ENCODE measurements at regions not wholly inside any gene's neighbourhood (a gene's known extent, or its start where the extent isn't known, plus 50 kb on each side); places are given as distances from the start of the nearest gene placed in this dataset.
A peak's percentile ranks its signal among the peaks of the same experiment; 100 is the strongest.

GRCh38 chr2:217626926-217627325 lies 375.9 kb downstream of the TNS1 start:
- no peak for DNase-seq (ENCODE audit: low spot score)

GRCh38 chr2:217625557-217626169 lies 377.1 kb downstream of the TNS1 start:
- no peak for DNase-seq (ENCODE audit: low spot score)

DNA sequence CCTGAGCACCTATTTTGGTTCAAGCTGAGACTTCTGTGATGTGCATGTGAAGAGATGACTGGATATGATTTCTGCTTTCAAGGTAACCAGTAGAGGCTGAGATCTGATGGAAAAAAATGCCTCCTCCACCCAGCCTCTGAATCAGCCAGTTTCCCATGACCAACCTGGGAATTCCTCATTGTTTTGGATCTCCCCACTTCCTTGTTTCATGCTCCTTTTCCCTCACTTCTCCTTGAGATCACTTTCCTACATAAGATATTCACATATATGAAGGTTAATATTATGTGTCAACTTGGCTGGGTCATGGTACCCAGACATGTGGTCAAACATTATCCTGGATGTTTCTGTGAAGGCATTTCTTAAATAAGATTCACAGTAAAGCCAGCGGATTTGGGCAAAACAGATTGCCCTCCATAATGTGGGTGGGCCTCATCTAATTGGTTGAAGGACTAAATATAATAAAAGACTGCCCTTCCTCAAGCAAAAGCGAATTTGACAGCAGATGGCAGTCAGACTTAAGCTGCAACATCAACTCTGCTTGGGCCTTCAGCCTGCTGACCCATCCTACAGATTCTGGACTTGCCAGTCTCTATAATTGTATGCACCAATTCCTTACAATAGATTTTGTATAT lies 379.4 kb downstream of the TNS1 start:
- DNase-seq (ENCODE audit: low spot score): no peak

DNA sequence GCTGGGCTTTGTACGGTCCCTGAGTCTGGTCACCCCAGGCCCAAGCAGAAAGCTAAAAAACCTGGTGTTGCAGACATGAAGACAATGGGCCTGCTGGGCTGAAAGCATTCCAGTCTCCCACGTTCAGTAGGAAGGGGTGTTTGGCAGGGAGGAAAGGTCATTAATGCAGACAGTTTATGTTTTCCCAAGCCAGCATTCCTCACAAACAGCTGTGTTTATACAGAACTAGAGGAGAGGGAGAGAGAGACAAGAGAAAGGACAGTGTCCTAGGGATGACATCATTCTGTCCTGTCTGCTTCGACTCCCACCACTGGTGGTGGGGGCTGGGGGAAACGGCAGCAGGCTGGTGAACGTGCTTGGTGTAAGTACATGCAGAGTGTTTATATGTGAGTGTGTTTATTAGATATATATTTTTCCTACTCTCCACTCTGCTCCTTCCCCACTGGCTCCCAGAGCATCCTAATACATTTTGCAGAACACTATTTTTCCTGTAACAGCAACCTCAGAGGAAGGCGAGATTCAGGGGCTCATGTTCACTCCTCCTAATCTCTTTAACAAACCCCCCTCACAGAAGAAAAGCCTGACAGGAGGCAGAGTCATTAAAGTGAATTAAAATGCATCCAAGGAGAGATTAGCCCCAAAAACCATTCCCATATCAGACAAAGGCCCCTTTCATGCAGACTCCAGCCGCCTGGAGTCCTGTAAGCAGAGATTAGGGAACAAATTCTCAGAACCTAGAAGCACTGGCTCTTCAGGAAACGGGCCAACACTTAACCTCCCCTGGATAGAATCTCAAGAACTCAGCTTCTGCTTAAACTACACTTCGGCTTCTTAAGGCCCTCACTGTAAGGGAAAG lies 380.4 kb downstream of the TNS1 start:
- DNase-seq (ENCODE audit: low spot score): no peak

GRCh38 chr2:217621391-217621801 lies 381.4 kb downstream of the TNS1 start:
- DNase-seq (ENCODE audit: low spot score): no peak

- no peak for DNase-seq (ENCODE audit: low spot score)
Observed at GRCh38 chr2:217618744-217619143, 384.1 kb downstream of the TNS1 start.

DNA sequence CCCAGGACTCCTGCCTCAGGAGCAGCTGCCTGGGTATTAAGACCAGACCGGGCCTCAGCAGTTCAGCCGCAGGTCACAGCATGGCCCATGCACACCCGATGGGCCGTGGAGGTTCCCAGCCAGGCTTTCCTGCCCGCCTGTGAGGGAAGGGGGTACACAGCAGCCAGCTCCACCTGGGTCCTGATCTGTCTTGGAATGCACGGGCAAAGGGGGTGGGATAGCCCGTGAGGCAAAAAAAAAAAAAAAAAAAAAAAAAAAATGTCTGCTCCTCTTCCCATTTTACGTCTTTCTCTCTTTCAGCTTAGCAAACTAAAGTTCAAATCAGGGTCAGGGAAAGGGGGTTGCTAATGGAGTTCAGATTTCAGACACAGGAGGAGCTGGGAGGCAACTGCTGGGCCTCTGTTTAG lies 385.2 kb downstream of the TNS1 start:
- no peak for DNase-seq (ENCODE audit: low spot score)

DNA sequence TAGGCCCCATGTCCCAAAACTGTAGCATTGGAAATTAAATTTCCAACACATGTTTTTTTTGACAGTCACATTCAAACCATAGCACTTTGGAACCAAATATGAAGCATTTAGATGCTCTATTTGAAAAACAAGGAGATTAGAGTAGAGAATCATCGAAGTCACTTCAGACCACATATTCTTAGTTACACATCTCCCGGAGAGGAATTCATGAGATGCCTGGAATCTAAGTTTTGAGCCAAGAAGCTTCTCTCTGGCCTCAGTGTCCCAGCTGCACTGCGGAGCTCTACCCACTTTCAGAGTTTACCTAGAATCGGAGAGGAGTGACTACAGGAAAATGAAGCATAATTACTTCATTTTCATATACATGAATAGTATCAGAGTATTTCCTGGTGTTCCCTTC lies 385.9 kb downstream of the TNS1 start:
- DNase-seq (ENCODE audit: low spot score): no peak

GRCh38 chr2:217615171-217615570 lies 387.6 kb downstream of the TNS1 start:
- DNase-seq (ENCODE audit: low spot score): no peak

DNA sequence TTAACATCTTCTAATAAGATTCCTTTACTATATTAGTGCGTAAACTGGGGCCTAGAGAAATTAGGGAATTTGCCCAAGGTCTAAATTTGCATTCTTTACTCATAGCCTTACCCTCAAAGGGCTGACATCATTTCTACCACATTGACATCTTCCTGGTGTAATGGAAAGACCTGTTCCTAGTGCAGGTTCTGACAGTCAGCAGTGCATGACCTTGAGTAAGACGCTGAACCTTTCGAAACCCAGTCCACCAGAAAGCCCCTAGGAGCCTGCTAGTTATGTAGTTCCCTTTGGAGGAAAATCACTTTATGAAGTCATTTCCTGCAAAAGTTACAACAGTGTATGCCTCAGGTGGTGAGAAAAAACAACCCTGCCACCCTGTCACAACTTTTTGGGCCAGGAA lies 388.3 kb downstream of the TNS1 start:
- DNase-seq (ENCODE audit: low spot score): no peak

GRCh38 chr2:217614096-217614495 lies 388.7 kb downstream of the TNS1 start:
- DNase-seq (ENCODE audit: low spot score): no peak

GRCh38 chr2:217612920-217613319 lies 389.9 kb downstream of the TNS1 start:
- no peak for DNase-seq (ENCODE audit: low spot score)

GRCh38 chr2:217612211-217612610 lies 390.6 kb downstream of the TNS1 start:
- no peak for DNase-seq (ENCODE audit: low spot score)

GRCh38 chr2:217611626-217612127 lies 391.1 kb downstream of the TNS1 start:
- no peak for DNase-seq (ENCODE audit: low spot score)

- no peak for DNase-seq (ENCODE audit: low spot score)
Observed at GRCh38 chr2:217611056-217611455, 391.7 kb downstream of the TNS1 start.

- DNase-seq (ENCODE audit: low spot score): peak; percentile 86
Observed at GRCh38 chr2:217610401-217610814, 392.4 kb downstream of the TNS1 start.

- no peak for DNase-seq (ENCODE audit: low spot score)
Observed at GRCh38 chr2:217609952-217610351, 392.8 kb downstream of the TNS1 start.

DNA sequence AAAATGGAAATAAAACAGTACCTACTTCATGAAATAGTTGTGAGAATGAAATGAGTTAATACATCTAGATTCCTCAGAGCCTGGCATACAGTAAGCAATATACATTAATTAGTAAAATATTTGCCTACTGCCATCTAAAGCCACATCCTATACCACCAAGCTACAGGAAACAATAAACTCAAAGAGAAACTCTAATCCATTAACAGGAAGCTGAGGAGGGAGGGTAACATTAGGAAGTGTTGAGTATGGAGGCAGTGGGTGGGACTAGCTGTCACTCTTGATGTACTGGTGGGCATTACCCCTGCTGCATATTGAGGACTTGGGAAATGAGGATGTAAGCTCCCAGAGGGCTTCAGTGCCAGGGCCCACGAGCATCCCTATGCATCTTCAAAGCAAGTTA lies 396.5 kb downstream of the TNS1 start:
- DNase-seq (ENCODE audit: low spot score): no peak

GRCh38 chr2:217604527-217605194 lies 398.1 kb downstream of the TNS1 start:
- DNase-seq (ENCODE audit: low spot score): no peak

GRCh38 chr2:217601601-217602000 lies 401.2 kb downstream of the TNS1 start:
- no peak for DNase-seq (ENCODE audit: low spot score)

GRCh38 chr2:217599906-217600305 lies 402.9 kb downstream of the TNS1 start:
- no peak for DNase-seq (ENCODE audit: low spot score)

GRCh38 chr2:217597681-217598080 lies 405.1 kb downstream of the TNS1 start:
- DNase-seq (ENCODE audit: low spot score): no peak

Data from HT-29 (cell line).